ENCODE measurements at regions not wholly inside any gene's neighbourhood (a gene's known extent, or its start where the extent isn't known, plus 50 kb on each side); places are given as distances from the start of the nearest gene placed in this dataset.
A peak's percentile ranks its signal among the peaks of the same experiment; 100 is the strongest.

DNA sequence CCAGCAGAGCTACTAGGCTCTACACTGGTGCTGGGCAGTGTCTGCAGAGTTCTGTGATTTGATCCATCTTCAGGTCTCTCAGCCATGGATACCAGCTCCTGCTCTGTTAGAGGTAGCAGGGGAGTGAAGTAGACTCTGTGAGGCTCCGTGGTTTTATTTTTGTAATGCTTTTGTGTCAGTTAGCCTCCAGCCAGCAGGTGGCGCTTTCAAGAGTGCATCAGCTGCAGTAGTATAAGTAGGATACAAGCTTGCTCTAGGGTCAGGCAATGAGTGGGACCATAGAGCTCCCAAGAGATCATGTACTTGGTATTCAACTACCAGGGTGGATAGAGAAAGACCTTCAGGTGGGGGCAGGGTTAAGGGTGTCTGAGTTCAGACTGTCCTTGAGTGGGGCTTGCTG is 362.5 kb upstream of the TRAM1L1 start:
- DNase-seq: no peak

DNA sequence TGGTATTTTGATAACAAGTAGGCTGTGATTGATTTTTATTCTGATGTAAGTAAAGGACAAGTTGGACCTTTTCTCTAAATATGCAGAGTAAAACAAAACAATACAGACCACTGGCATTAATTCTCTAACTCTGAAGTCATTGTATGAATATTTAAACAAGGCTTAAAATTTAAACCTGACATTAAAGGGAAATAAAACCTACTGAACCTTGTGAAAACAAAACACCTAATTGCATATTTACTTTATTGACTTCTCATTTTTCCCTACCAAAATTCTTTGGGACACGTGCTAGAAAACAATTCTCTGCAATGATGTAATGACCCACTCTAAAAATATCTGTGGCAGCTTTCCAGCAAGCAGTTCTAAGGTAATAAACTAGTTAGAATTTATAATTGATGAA is 369.7 kb upstream of the TRAM1L1 start:
- no peak for DNase-seq

DNA sequence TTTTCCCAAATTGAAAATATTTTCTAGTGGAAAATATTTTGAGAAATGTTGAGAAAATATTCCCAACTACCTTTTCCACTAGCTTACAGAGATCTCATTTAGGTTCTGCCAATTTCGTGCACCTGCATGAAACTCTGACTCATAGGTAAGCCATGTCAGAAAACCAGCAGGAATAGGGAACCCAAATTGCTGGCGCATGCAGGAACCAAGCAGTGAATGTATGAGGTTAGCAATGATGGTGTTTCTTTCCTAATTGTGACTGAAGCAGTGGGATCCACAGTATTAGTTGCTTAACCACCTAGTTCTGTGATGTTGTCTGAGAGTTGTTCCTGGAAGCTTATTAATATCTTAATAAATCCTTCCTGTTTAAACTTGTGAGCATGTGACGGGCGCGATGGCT is 381.0 kb upstream of the TRAM1L1 start:
- no peak for DNase-seq

DNA sequence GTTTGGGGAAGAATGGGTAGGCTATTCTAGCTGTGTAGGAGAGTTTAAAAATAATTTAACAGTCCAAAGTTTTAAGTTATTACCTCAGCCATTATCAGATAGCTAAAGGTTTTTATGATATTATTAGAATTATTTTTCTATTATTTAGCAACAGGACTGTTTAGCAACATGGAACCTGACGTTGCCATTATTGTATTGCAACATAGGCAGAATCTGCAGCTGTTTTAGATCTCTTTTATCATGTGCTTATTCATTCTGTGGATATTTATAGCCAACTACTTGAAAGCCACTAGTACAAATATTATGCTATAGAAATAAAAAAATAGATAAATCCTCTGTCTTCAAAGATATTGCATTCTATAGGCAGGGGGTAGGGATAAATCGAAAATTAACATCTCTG is 382.0 kb upstream of the TRAM1L1 start:
- no peak for DNase-seq

DNA sequence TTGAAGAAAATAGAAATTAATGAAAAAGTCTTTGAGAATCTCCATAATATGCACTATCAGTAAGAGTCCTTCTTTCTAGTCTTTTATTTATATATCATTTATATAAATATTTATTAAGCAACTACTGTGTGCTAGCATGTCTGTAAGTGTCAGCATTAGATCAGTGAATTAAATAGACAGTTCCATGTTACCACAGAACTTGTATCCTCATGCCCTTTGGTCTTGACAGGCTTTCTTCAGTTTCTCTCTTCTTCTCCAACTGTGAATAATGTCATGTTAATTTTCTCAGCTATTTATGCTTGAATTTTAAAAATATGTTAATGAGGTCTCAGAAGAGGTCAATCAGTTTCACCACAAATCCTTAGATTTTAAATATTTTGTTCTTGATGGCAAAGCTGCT is 389.6 kb upstream of the TRAM1L1 start:
- no peak for DNase-seq

DNA sequence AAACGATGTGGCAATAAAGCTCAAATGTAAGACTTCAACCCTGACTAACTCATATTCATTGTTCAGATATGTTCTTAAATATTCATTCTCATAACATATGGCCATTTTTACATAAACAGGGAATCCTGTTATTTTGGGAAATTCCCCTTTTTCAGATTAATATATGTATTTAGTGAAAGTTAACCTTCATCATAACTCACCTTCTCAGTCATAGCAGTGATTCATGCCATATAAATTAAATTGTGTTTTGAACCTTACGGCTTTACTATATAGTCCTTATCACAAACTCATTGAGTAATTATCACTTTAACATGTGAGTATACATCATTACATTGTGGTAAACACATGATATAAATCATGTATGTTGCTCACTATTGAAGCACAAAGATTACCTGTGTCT is 392.5 kb upstream of the TRAM1L1 start:
- no peak for DNase-seq

DNA sequence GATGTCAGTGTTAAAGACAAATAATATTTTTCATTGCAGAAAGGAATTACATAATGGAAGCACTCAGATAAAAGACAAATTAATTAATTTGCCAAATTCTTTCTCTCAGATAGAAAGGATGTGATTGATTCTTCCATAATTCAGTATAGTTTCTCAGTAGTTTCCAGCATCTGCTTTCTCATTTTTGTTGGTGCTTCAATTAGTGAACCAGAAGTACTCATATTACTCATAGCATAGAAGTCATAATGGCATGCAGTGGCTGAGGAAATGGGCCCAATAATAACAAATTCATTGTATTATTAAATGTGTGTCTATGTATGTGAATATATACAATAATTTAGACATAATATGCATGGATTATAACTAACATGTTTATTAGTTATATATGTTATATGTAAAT is 393.3 kb upstream of the TRAM1L1 start:
- DNase-seq: peak; percentile 24

DNA sequence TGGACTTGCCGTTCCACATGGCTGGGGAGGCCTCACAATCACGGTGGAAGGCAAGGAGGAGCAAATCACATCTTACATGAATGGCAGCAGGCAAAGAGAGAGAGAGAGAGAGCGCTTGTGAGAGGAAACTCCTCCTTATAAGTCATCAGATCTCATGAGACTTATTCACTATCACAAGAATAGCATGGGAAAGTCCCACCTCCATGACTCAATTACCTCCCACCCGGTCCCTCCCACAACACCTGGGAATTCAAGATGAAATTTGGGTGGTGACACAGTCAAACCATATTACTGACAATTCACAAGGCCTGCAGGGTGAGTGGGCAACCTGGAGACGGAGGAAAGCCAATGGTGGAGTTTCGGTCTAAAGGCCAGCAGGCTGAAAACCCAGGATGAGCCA is 394.3 kb upstream of the TRAM1L1 start:
- DNase-seq: no peak

DNA sequence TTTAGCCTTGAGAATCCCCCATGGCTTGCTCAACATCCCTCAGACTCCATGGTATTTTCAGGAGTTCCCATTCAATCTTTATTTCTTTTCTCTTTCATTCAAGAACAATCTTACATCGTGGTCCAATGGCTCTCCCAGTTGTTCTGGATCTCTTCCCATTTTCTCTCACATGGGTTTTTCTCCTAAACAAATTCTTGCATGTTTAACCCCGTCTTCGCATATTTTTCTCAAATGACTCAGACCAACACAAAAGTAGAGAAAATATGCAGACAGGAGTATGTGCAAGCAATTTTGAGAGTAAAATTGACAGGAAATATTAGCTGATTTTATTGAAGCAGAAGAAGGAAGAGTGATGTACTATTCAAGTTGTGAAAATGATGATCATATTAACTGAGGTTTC is 396.4 kb upstream of the TRAM1L1 start:
- no peak for DNase-seq

DNA sequence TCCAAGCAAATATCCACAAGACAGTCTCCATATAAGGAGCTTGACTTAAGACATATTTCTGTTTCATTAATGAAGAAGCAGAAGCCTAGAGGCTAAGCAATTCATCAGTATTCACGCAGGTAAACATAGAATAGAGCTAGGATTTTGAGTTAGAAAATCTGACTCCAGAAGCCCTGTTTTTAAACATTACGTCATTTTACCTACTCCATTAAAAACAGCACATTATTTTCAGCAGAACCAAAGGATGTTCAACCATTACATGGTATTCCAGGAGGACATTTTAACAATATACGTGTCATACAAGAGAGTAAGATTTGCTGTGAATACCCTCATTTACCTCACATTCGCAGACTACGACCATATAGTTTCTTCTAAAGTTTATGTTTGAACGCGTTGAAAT is 403.3 kb upstream of the TRAM1L1 start:
- no peak for DNase-seq

DNA sequence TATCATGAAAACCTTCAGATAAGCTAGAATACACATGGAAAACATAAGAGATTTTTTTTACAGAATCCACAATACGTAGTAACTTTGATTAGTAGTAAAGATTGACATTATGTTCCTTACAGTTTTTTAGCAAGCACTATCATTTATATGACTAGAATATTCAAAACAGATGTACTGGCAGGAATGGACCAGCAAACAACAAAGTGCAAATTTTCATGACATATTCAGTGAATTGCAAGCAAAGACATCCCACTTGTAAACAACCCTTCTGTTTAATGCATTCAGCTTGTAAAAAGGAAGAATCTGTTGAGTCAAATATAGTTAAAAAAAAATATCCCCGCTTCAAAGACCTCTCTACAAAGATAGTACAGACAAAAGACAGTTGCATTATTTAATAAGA is 403.7 kb upstream of the TRAM1L1 start:
- DNase-seq: no peak

DNA sequence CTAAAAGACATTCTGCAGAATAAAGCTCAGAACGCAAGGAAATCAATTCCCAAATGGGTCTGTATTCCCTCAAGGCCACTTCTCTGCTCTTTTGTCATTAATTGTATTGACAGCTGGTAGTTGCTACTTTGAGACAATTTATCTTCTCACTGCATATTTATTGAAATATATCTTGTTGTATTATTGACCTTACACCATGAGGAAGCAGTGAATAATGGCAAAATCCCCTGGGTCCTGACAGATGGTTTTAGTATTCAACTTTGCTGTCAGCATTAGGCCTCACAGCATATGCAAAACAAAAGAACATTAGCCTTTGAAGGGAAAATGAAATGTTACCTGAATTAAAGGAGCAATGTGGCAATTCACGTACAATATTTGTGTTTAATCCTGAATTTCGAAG is 406.1 kb upstream of the TRAM1L1 start:
- peak; percentile 85 for DNase-seq

DNA sequence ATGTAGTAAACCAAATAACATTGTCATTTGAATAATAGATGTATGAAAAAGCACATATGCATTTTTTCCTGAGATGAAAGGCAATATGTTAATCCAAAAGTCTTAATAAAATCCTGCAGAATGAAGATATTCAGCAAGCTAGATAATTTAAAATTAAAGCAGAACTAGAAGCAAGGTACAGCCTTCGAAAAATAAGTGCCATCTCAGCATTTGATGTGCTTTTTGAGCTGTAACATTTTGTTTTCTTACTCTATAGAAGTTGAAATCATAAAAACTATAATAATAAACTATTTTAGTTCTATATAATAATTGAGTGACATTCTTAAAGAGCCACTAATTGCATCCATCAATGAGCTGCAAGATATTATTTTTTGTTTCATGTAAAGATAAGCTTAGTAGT is 410.4 kb upstream of the TRAM1L1 start:
- no peak for DNase-seq

DNA sequence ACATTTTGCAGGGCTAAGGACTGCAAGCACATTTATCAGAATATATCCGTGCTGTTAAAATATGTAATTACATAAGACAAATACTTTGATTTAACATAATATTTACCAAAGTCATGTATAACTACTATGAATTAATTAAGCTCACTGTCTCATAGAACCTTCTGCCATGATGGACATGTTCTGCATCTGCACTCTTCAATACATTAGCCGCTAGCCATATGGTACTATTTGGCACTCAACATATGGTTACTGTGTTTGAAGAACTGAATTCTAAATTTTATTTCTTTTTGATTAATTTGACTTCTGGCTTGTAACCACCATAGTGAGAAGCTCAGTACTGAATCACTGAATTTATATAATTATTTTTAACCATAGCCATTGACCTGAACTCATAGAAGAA is 427.0 kb upstream of the TRAM1L1 start:
- DNase-seq: peak; percentile 95

DNA sequence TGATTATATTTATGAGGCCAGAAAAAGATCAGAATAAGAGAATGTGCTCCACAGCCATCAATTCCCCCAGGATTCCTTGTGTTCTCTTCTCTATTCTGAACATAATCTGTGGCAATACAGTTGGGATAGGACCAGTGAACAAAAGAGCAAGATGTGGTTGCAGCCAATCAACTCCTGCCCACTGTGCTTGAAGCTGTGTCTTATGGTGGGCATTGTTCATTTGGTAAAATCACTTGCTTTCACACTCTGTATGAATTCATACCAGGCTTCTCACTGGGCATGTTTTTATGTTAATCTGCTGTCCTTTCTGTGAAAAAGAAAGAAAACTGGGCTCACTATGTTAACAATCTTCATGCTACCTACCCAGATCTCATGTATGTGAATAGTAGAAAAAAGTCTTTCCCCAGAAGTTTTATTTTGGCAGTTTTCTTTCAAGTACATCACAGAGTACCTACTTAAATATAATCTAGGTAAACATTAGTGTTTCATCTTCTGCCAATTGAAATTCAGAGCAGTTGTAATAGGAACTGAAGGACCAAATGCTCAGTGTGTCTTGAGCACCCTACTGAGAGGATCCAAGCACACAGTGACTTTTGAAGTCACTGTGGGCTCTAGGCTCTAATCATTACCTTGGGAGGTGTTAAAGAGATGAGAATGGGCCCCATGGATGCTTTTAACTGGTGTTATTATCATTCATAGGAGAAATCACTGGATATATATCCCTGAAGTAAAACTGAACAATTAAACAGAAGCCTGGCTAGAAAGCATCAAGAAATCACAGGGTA is 429.2 kb upstream of the TRAM1L1 start:
- peak; percentile 15 for DNase-seq

DNA sequence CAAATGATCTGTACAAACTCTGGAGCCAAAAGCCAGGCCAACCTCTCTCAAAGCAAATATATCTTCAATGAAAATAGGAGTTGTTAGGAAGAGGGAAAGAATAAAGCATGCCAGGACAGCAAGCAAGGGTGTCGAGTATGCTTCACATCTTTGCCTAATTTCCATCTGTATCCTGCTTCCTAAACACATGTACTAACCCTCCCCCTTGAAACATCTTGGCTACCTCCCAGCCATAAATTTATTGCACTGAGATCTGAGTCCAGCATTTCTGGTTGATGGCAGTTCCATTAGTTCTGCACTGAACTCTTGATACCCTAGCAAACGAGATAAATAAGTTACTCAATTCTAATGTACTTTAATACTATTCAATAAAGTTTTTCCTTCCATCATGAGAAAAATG is 430.5 kb upstream of the TRAM1L1 start:
- peak; percentile 96 for DNase-seq

DNA sequence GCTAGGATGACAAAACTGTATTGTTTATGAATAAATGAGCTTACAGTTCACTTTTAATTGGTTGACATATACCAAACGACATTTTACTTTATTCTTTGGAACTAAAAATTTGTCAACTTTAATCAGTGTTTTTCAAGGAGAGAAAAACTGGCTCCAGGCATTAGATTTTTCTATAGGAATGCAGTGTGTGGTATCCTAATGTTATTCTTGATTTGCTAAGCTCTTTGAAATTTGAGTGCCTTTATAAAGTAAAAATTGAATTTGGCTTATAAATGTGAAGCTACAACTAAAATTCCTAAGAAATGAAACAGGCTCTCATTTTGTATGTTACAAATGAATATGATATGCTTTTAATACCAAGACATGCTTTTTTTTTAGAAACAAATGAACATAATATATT is 442.2 kb upstream of the TRAM1L1 start:
- no peak for DNase-seq

DNA sequence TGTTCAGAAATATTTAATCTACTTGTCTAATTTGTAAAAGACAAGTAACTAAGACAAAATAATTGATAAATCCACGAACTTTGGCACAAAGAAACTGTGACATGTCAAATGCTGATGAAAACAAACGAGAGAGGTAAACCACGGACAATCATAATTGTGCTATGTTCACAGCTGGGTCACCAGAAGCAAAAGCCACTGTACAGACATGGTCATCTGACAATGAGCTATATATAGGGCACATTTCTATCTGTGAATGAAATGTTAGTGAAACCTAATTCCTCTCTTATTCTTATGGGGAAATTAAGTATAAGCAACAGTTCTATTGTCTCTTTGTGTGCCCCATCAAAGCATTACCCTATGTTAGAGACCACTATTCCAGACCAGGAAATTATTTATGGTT is 444.0 kb upstream of the TRAM1L1 start:
- no peak for DNase-seq

DNA sequence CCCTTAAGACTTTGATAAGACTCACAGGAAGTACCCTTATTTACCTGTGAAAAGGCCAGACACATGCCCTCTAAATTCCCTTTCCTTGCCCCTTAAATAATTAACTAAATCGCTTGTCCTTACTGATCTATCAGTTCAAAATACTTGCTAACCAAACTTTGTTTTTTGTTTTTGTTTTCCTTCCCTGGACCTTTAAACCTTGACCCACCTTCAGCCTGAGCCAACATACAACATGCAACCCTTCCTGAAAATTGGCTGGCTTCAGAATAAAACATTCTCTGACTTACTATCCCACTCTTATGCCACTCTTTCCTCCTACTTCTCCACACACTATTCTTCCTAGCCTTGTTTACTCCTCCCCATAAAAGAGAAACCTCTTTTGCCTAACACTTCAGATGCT is 448.1 kb upstream of the TRAM1L1 start:
- no peak for DNase-seq

DNA sequence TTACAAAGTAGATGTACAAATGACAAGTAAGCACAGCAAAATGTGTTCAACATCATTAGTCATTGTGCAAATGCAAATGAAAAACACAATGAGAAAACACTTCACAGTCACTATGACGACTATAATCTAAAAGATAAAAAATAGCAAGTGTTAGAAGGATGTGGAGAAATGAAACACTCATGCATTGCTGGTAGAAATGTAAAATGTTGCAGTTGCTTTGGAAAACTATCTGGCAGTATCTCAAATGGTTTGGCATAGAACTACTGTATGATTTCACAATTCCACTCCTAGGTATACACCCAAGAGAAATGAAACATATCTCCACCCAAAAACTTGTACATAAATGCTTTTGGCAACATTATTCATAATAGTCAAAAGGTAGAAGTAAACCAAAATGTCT is 459.7 kb upstream of the TRAM1L1 start:
- DNase-seq: no peak

DNA sequence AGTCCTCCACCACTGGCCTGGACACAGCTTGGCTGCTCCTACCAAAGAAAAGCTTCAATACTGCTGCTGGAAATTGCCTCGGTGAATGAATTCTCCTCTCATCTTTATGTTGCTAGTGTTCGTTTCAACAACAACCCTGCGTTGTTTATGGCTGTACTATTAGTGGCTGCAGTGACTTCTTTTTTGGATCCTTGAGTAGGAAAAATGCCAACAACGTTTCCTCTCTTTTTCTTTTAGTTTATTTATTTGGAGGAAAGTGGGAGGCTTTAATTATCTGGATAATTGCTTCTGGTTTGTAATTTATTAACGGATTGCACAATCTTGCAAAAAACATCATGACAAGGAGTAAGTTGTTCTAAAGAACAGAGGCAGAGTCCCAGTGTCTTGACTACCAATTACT is 464.1 kb upstream of the TRAM1L1 start:
- DNase-seq: peak; percentile 34

DNA sequence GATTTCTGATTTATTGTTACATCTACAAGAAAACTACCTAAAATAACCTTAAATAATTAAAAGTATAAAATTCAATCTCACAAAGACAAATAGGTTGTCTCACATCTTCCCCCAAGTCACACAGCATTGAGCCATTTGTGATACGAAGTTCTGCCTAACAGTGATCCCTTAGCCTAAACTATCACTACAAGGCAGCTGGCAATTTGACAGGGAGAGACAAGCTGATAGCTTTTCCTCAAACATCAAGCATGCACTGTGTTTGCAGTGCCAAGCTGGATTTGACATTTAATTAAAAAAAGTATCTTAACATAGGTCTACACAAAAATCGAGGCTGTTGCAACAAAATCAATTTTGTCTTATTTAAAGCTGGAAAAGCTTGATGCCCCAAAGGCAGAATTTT is 464.7 kb upstream of the TRAM1L1 start:
- DNase-seq: peak; percentile 66

DNA sequence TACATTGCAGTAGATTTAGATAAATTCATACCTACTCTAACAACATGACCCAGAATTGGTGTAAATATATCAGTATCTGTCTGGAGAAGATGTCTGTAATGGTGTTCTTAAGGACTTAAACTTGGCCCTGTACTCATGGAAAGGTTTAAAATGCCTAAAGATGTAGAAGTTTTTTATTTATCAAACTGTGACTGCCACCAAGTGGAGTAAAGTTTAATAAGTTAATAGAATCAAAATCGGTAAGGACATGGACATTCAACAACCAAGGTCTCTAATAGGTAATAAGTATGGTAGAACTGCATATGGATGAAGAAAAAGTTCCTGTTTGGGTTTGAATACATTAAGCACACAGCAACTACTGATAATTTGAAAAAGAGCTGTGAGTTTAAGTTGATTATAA is 474.0 kb upstream of the NDST3 start:
- DNase-seq: peak; percentile 73

DNA sequence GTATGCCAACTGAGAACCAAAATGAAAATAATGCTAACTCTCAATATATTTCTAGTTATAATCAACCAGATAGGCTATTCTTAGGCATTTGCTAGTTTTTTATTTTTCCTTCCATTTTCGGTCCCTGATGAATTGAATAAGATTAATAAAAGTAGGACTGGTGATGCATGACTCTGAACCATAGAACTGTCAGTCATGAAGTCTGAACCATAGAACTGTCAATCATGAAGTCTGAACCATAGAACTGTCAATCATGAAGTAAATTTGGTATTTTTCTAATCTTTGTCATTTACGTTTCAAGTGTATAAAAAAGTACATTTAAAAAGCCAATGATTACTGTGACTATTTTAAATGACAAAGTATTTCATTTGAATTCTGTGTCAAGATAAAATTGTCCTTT is 460.2 kb upstream of the NDST3 start:
- DNase-seq: no peak

DNA sequence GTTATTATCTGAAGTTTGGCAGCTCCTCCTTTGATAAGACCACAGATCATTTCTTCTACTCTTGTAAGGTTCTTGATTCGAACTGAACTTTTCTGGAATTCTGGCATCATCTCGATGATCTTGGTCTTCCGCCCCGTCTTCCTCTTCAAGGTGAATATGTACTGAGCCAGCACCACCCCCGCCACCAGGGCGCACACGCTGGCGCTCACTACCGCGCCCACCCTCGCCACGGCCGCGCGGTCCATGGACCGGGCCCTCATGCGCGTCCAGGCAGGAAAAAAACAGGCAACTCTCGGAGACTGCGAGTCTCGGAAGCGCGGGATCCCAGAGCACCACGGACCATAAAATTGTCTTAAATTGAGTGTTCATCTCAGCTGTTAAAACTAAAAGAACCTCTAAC is 458.4 kb upstream of the NDST3 start:
- DNase-seq: no peak

Measured in NCI-H446 treated with DMSO at 0.1 percent for 48 hours (cell line).